ENCODE measurements at regions not wholly inside any gene's neighbourhood (a gene's known extent, or its start where the extent isn't known, plus 50 kb on each side); places are given as distances from the start of the nearest gene placed in this dataset.
"Not testable (repeated sequence)": the region's sequence is repeated elsewhere in the genome, so short reads cannot be mapped to it uniquely, and the experiment has no call there.

DNA sequence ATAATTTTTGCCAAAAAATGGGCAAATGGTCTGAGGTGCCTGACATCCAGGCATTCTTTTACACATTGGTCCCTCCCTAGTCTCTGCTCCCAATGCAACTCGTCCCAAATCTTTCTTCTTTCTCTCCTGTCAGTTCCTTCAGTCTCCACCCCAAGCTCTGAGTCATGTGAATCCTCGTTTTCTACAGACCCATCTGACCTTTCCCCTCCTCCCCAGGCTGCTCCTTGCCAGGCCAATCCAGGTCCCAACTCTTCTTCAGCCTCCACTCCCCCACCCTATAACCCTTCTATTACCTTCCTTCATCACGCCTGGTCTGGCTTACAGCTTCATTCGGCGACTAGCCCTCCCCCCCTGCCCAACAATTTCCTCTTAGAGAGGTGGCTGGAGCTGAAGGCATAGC, 55.3 kb downstream of the BBS10 start:
- not testable (repeated sequence) for DNase-seq

- not testable (repeated sequence) for DNase-seq
Measured at GRCh38 chr12:76292305-76292704, 55.9 kb downstream of the BBS10 start.

GRCh38 chr12:76290963-76291859, 57.0 kb downstream of the BBS10 start:
- DNase-seq: no peak

DNA sequence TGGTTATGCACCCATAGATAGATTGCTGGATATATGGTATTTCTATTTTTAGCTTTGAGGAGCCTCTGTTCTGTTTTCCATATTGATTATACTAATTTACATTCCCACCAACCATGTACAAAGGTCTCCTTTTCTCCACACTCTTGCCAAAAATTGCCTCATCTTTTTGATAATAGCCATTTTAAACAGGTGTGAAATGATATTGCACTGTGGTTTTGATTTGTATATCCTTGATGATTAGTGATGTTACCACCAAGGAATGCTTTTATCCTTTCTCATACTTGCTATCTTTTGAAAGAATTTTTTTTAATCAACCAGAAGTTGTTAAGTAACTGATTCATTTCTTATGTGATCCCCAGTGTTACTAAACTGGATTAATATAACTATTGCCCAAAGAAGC, 60.0 kb downstream of the BBS10 start:
- no peak for DNase-seq

GRCh38 chr12:76284816-76285750, 63.1 kb downstream of the BBS10 start:
- no peak for DNase-seq

DNA sequence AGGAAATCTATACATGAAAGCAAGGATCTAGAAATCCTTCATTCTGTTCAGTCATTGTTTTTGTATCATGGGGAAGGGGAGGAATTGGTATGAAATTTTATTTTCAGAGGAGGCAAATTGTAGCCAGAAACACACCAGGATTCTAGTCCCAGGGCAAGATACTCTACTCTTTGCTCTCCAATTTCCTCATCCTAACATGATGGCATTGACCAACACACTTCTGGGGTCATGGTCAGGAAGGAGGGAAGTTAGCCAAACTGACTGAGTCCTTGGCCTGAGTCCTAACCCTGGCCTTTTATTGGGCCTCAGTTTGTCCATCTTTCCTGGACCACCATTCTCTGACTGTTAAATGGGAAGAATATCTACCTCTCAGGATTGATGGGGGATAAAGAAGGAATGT, 65.5 kb downstream of the BBS10 start:
- no peak for DNase-seq

DNA sequence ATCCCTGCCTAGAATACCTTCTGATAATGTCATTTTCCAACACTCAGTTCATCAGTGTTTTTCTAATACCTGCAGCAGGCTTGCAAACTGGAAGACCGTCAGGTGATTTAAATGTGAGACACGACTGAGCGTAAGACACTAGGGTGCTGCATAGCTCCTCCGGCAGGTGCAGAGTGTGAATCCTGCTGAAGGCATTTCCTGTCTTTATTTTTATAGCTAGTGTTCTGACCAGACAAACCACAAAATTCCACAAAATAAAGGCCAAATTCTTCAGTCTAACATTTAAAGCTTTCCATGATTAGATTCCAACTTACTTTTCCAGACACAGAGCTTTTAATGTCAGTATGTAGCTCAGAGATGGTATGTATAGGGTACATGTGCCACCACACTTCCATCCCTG, 70.7 kb downstream of the BBS10 start:
- no peak for DNase-seq

GRCh38 chr12:76276499-76277151, 71.6 kb downstream of the BBS10 start:
- no peak for DNase-seq

- DNase-seq: no peak
Measured at GRCh38 chr12:76275511-76276093, 72.6 kb downstream of the BBS10 start.

DNA sequence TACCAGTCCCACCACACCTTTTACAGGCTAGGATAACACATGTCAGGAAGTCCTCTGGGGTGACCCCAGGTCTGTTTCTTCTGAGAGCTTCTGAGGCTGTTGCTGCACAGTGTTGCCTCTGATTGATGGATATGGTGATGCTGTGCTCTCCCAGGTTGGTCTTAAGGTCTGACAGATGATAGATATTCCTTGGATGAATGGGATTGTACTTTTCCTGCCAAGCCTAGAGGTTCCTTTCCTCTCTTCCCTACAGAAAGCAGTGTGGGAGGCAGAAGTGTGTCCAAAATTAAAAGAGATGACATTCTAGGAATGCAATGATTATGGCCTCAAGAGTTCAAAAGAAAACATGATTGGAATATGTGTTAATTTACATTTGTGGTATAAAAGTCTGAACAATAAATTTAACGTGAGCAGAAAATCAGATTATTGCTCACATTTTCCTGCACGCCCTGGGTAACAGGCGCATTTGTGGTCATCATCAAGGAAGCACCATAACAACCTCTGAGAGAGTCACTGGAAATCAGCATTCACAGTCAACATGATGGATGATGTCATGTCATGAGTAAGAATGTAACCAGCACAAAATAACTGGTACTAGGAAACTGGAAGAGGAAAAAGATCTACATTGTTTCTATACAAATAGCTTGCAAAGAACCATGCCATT, 73.7 kb downstream of the BBS10 start:
- DNase-seq: no peak

DNA sequence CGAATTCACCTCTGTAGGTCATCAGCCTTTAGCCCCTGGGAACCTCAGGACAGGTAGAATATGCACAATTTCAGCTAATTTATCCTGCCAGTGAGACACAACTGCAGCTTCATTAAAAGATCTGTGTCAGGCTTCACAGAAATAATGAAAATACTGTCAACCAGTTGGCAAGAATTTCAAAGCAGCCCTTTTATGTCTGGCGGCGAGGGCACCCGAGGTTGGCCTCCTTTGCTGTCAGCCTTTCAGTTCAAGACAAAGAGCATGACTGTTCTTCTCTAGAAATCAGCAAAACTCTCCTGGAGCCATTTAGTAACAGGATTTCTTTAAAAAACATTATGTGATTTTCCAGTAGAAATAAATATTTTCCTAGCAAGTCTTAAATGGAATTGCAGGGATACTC, 75.9 kb downstream of the BBS10 start:
- DNase-seq: no peak

DNA sequence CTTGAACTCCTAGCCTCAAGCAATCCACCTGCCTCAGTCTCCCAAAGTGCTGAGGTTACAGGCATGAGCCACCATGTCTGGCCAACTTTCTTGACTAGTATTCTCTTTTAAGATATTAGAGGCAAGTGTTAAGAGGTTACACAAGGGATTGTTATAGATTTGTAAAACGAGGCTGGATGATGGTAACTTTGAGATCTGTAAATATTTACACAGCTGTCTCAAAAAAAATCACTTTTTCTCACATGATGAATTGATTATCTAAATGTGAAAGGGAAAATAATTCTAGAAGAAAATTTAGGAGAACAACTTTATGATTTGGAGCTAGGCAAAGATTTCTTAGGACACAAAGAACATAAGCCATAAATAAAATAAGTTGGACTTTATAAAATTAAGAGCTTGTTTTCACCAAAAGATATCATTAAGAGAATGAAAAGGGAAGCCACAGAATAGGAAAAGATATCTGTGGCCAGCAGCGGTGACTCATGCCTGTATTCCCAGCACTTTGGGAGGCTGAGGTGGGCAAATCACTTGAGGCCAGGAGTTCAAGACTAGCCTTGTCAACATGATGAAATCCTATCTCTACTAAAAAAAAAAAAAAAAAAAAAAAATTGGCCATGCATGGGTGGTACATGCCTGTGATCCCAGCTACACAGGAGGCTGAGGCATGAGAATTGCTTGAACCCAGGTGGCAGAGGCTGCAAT, 77.4 kb downstream of the BBS10 start:
- no peak for DNase-seq

DNA sequence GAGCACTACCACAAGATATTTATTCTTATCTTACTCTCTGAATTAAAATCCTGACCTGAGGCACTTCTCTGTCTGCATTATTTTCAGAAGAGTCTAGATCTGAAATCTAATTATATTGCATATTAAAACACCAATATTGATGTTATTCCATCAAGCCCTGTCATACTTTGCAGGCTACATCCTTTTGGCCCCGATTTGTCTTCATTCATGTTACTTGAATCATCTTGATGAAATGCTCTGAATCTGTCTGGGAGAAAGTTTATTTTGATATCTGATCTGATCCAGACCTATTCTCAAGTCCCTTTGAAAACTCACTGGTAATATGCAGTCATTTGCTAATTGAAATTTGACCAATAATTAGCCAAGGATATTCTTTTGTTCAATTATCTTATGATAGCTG, 79.9 kb downstream of the BBS10 start:
- DNase-seq: no peak

GRCh38 chr12:76266797-76267196, 81.4 kb downstream of the BBS10 start:
- no peak for DNase-seq

- no peak for DNase-seq
Measured at GRCh38 chr12:76265424-76266180, 82.6 kb downstream of the BBS10 start.

DNA sequence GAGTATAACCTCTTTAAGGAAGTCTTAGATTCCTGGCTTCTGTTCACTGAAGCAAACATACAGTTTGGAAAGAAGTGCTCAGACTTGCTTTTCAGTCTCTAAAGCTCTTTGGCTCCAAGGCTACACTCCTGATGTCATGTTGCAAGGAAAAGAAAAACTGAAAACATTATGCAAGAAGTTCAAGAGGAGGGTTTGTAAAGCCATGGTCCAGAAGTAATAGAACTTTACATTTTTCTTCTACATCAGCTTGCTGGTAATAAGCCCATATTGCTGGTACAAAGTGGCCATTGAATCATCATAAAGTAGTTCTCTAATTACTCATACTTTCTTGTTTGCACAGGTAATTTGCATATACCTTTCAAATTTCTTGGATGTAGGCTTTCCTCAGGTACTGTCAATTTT, 83.6 kb downstream of the BBS10 start:
- DNase-seq: no peak

DNA sequence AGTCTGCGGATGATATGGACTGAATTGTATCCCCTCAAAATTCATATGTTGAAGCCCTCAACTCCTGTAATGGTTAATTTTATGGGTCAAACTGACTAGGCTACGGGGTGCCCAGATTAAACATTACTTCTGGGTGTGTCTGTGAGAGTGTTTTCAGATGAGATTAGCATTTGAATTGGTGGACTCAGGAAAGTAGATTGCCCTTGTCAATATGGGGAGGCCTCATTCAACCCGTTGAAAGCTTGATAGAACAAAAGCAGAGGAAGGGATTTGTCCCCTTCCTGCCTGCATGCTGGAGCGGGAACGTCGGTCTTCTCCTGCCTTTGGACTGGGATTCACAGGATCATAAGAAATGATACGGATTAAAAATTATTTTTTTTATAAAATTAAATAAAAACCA, 84.5 kb downstream of the BBS10 start:
- no peak for DNase-seq

GRCh38 chr12:76260390-76260748, 87.8 kb downstream of the BBS10 start:
- no peak for DNase-seq

DNA sequence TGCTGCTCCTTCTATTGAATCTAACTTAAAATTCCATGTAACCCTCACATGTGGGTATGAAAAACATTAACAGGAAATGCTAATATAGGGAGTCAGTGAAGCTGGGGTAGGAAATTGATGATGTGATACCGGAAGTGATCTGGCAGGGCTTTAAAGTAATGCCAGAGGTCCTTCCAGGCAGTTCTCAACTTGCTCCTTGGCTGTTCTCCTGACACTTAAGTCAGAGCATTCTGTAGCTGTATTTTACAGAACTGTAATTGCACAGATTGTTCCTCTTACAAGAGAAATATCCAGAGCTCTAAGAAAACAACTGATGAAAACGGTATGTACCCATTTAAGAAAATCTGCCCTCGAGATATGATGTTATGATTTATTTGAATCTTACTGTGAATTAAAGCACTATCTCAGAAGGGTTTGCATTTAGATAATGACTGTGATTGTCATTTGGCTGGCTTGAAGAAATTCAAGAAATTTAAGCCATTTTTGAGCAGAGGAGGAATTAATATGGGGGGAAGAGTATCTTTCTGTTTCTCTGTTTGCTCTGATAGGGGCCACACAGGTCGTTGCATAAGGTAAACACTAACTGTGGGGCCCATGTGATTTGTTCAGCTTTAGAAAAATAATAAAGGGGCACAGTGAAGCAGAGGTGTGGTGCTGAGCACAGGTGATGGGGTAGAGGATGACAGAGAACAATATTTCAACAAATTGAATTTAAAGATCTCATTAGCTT, 88.4 kb downstream of the BBS10 start:
- DNase-seq: no peak

- DNase-seq: no peak
Measured at GRCh38 chr12:76259106-76259505, 89.1 kb downstream of the BBS10 start.

Data from NCI-H187 treated with DMSO at 0.1 percent for 48 hours (cell line).